Mammary epithelial cell (primary cell): ENCODE measurements at regions not wholly inside any gene's neighbourhood (a gene's known extent, or its start where the extent isn't known, plus 50 kb on each side); places are given as distances from the start of the nearest gene placed in this dataset.

Experiments
- EZH2 ChIP-seq: IDR thresholded peaks from 2 replicates; pipeline ENCODE4 v1.6.1; 2012; ENCODE audit warnings: low read length, inconsistent platforms, borderline replicate concordance
- TF ChIP-seq, protein P1 (sequence below), 2 donors: IDR thresholded peaks in 1 of 2; conservative IDR thresholded peaks in 1 of 2; 2 replicates each; pipeline ENCODE4 v1.5.1; 2011 to 2012; ENCODE audit warnings: inconsistent platforms in 2 of 2, low read length in 2 of 2, mild to moderate bottlenecking in 2 of 2, control low read depth in 1 of 2, low read depth in 1 of 2; ENCODE audit not compliant: insufficient read depth in 1 of 2; ENCODE audit errors: extremely low read depth in 1 of 2

GRCh38 chr9:84492366-84493159 is 152.0 kb upstream of the SLC28A3 start:
- no peak for TF ChIP-seq EZH2
- TF ChIP-seq, protein P1, sequence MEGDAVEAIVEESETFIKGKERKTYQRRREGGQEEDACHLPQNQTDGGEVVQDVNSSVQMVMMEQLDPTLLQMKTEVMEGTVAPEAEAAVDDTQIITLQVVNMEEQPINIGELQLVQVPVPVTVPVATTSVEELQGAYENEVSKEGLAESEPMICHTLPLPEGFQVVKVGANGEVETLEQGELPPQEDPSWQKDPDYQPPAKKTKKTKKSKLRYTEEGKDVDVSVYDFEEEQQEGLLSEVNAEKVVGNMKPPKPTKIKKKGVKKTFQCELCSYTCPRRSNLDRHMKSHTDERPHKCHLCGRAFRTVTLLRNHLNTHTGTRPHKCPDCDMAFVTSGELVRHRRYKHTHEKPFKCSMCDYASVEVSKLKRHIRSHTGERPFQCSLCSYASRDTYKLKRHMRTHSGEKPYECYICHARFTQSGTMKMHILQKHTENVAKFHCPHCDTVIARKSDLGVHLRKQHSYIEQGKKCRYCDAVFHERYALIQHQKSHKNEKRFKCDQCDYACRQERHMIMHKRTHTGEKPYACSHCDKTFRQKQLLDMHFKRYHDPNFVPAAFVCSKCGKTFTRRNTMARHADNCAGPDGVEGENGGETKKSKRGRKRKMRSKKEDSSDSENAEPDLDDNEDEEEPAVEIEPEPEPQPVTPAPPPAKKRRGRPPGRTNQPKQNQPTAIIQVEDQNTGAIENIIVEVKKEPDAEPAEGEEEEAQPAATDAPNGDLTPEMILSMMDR (conservative IDR thresholded peaks at IDR 0.05 in 1 of 2, IDR thresholded peaks at IDR 0.05 in 1 of 2; ENCODE audit: extremely low read depth in 1 of 2, insufficient read depth in 1 of 2, low read depth in 1 of 2, low read length in 2 of 2), result no peak
